ENCODE measurements at regions not wholly inside any gene's neighbourhood (a gene's known extent, or its start where the extent isn't known, plus 50 kb on each side); places are given as distances from the start of the nearest gene placed in this dataset.

DNA sequence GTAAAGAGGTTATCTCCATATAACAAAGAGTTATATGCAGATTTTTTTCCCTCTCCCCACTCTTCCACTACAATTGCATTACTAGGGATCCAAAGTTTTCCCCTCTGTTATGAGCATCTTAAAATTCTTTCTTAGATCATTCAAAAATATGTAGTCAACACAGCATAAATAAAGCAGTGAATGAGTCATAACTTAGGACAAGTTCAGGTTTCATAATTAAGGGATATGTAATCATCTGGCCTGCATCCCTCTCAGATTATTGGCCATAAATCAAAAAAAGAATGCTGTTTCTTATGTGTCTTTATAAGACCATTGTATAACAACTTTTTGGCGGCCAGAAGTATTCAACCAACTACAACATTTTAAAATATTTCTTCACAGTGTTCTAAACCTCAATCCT is 1526.1 kb downstream of the KCNT2 start:
- TF ChIP-seq, protein P1, sequence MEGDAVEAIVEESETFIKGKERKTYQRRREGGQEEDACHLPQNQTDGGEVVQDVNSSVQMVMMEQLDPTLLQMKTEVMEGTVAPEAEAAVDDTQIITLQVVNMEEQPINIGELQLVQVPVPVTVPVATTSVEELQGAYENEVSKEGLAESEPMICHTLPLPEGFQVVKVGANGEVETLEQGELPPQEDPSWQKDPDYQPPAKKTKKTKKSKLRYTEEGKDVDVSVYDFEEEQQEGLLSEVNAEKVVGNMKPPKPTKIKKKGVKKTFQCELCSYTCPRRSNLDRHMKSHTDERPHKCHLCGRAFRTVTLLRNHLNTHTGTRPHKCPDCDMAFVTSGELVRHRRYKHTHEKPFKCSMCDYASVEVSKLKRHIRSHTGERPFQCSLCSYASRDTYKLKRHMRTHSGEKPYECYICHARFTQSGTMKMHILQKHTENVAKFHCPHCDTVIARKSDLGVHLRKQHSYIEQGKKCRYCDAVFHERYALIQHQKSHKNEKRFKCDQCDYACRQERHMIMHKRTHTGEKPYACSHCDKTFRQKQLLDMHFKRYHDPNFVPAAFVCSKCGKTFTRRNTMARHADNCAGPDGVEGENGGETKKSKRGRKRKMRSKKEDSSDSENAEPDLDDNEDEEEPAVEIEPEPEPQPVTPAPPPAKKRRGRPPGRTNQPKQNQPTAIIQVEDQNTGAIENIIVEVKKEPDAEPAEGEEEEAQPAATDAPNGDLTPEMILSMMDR (IDR thresholded peaks at IDR 0.05): no peak
- TF ChIP-seq POLR2A (IDR thresholded peaks at IDR 0.05): no peak

Measured in heart left ventricle (tissue), 13 donors.